B cell (primary cell): ENCODE measurements at regions not wholly inside any gene's neighbourhood (a gene's known extent, or its start where the extent isn't known, plus 50 kb on each side); places are given as distances from the start of the nearest gene placed in this dataset.

Experiments used
- EZH2 ChIP-seq: IDR thresholded peaks from 2 replicates; pipeline ENCODE4 v1.6.1; 2012; ENCODE audit warnings: borderline replicate concordance, low read depth, mild to moderate bottlenecking, moderate library complexity, low read length; ENCODE audit not compliant: insufficient read depth, poor library complexity, severe bottlenecking
- TF ChIP-seq, protein P1 (sequence below): fragments of 200-600 bp; IDR thresholded peaks from one replicate; pipeline ENCODE4 v1.8.0; 2022; ENCODE audit warnings: antibody characterized with exemption, mild to moderate bottlenecking

- TF ChIP-seq, protein P1, sequence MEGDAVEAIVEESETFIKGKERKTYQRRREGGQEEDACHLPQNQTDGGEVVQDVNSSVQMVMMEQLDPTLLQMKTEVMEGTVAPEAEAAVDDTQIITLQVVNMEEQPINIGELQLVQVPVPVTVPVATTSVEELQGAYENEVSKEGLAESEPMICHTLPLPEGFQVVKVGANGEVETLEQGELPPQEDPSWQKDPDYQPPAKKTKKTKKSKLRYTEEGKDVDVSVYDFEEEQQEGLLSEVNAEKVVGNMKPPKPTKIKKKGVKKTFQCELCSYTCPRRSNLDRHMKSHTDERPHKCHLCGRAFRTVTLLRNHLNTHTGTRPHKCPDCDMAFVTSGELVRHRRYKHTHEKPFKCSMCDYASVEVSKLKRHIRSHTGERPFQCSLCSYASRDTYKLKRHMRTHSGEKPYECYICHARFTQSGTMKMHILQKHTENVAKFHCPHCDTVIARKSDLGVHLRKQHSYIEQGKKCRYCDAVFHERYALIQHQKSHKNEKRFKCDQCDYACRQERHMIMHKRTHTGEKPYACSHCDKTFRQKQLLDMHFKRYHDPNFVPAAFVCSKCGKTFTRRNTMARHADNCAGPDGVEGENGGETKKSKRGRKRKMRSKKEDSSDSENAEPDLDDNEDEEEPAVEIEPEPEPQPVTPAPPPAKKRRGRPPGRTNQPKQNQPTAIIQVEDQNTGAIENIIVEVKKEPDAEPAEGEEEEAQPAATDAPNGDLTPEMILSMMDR: no peak
- no peak for TF ChIP-seq EZH2
Measured at GRCh38 chr13:76790980-76791819, 95.0 kb downstream of the KCTD12 start.
